ENCODE measurements at regions not wholly inside any gene's neighbourhood (a gene's known extent, or its start where the extent isn't known, plus 50 kb on each side); places are given as distances from the start of the nearest gene placed in this dataset.
"Not testable (repeated sequence)": the region's sequence is repeated elsewhere in the genome, so short reads cannot be mapped to it uniquely, and the experiment has no call there.

- no peak for DNase-seq
Observed at GRCh38 chr5:114060866-114061265, 301.0 kb upstream of the KCNN2 start.

GRCh38 chr5:114062932-114063867 is 298.7 kb upstream of the KCNN2 start:
- no peak for DNase-seq

GRCh38 chr5:114065912-114066311 is 296.0 kb upstream of the KCNN2 start:
- DNase-seq, result no peak

GRCh38 chr5:114070093-114070722 is 291.7 kb upstream of the KCNN2 start:
- DNase-seq, result no peak

GRCh38 chr5:114089259-114089658 is 272.6 kb upstream of the KCNN2 start:
- DNase-seq, result no peak

- no peak for DNase-seq
Observed at GRCh38 chr5:114097570-114097969, 264.3 kb upstream of the KCNN2 start.

GRCh38 chr5:114099161-114099560 is 262.7 kb upstream of the KCNN2 start:
- no peak for DNase-seq

- peak; percentile 33 to 43 for DNase-seq
Observed at GRCh38 chr5:114101153-114101552, 260.7 kb upstream of the KCNN2 start.

GRCh38 chr5:114113604-114114003 is 248.3 kb upstream of the KCNN2 start:
- no peak for DNase-seq

GRCh38 chr5:114116981-114117380 is 244.9 kb upstream of the KCNN2 start:
- no peak for DNase-seq

- no peak for DNase-seq
Observed at GRCh38 chr5:114118511-114118910, 243.4 kb upstream of the KCNN2 start.

GRCh38 chr5:114120166-114120565 is 241.7 kb upstream of the KCNN2 start:
- no peak for DNase-seq

- DNase-seq, result no peak
Observed at GRCh38 chr5:114122852-114123251, 239.0 kb upstream of the KCNN2 start.

GRCh38 chr5:114123654-114124053 is 238.2 kb upstream of the KCNN2 start:
- DNase-seq, result no peak

GRCh38 chr5:114146398-114146797 is 215.5 kb upstream of the KCNN2 start:
- DNase-seq, result no peak

- no peak for DNase-seq
Observed at GRCh38 chr5:114148253-114148652, 213.6 kb upstream of the KCNN2 start.

GRCh38 chr5:114148728-114149127 is 213.1 kb upstream of the KCNN2 start:
- not testable (repeated sequence) for DNase-seq

GRCh38 chr5:114152656-114153360 is 209.1 kb upstream of the KCNN2 start:
- DNase-seq, result no peak

GRCh38 chr5:114153392-114153791 is 208.5 kb upstream of the KCNN2 start:
- no peak for DNase-seq

GRCh38 chr5:114153833-114154232 is 208.0 kb upstream of the KCNN2 start:
- no peak for DNase-seq

GRCh38 chr5:114166081-114166480 is 195.8 kb upstream of the KCNN2 start:
- no peak for DNase-seq

- no peak for DNase-seq
Observed at GRCh38 chr5:114174131-114174530, 187.7 kb upstream of the KCNN2 start.

GRCh38 chr5:114174837-114175236 is 187.0 kb upstream of the KCNN2 start:
- DNase-seq, result no peak

GRCh38 chr5:114176356-114176755 is 185.5 kb upstream of the KCNN2 start:
- DNase-seq, result no peak

All from AML-193 (cell line).